HG02798 (cell line): ENCODE measurements at regions not wholly inside any gene's neighbourhood (a gene's known extent, or its start where the extent isn't known, plus 50 kb on each side); places are given as distances from the start of the nearest gene placed in this dataset.
"Not testable (repeated sequence)": the region's sequence is repeated elsewhere in the genome, so short reads cannot be mapped to it uniquely, and the experiment has no call there.

ENCODE experiments used
- ATAC-seq: cut with Tn5 transposase; IDR thresholded peaks from one replicate; pipeline ENCODE4 v1.9.1; 2021; ENCODE audit warnings: mild to moderate bottlenecking; ENCODE audit not compliant: unreplicated experiment, poor library complexity

- no peak for ATAC-seq
Observed at GRCh38 chr6:147666255-147666654, 157.8 kb downstream of the SAMD5 start.

GRCh38 chr6:147667082-147667481, 158.6 kb downstream of the SAMD5 start:
- ATAC-seq, result no peak

- ATAC-seq, result no peak
Observed at GRCh38 chr6:147674099-147674498, 165.6 kb downstream of the SAMD5 start.

GRCh38 chr6:147674794-147675193, 166.3 kb downstream of the SAMD5 start:
- no peak for ATAC-seq

- no peak for ATAC-seq
Observed at GRCh38 chr6:147675281-147675680, 166.8 kb downstream of the SAMD5 start.

GRCh38 chr6:147676495-147677199, 168.2 kb downstream of the SAMD5 start:
- ATAC-seq, result no peak

- ATAC-seq, result no peak
Observed at GRCh38 chr6:147677647-147678046, 169.2 kb downstream of the SAMD5 start.

GRCh38 chr6:147678253-147678652, 169.8 kb downstream of the SAMD5 start:
- ATAC-seq, result no peak

GRCh38 chr6:147684906-147685305, 176.4 kb downstream of the SAMD5 start:
- ATAC-seq, result no peak

GRCh38 chr6:147689398-147689797, 180.9 kb downstream of the SAMD5 start:
- no peak for ATAC-seq

- ATAC-seq, result no peak
Observed at GRCh38 chr6:147691446-147691845, 183.0 kb downstream of the SAMD5 start.

- ATAC-seq, result no peak
Observed at GRCh38 chr6:147693181-147693580, 184.7 kb downstream of the SAMD5 start.

- not testable (repeated sequence) for ATAC-seq
Observed at GRCh38 chr6:147694556-147694955, 186.1 kb downstream of the SAMD5 start.

GRCh38 chr6:147695819-147696218, 187.3 kb downstream of the SAMD5 start:
- no peak for ATAC-seq

GRCh38 chr6:147699140-147699539, 190.7 kb downstream of the SAMD5 start:
- no peak for ATAC-seq

GRCh38 chr6:147699637-147700036, 191.1 kb downstream of the SAMD5 start:
- no peak for ATAC-seq

GRCh38 chr6:147700436-147701209, 192.1 kb downstream of the SAMD5 start:
- no peak for ATAC-seq

GRCh38 chr6:147704691-147705090, 196.2 kb downstream of the SAMD5 start:
- no peak for ATAC-seq

- ATAC-seq, result no peak
Observed at GRCh38 chr6:147707524-147707923, 199.0 kb downstream of the SAMD5 start.

- no peak for ATAC-seq
Observed at GRCh38 chr6:147708170-147708569, 199.7 kb downstream of the SAMD5 start.

GRCh38 chr6:147709396-147710272, 201.1 kb downstream of the SAMD5 start:
- no peak for ATAC-seq
